OCI-LY3 (cell line): ENCODE measurements at regions not wholly inside any gene's neighbourhood (a gene's known extent, or its start where the extent isn't known, plus 50 kb on each side); places are given as distances from the start of the nearest gene placed in this dataset.

Experiments
- H2AFZ ChIP-seq: fragments of 200-600, 300-600 bp; shearing (Covaris generic); 2 replicates; pipeline ENCODE4 v1.6.0; 2014; ENCODE audit warnings: antibody characterized with exemption, low read depth, low read length
- H3K27ac ChIP-seq: fragments of 200-600, 300-600 bp; sonication (generic); 2 replicates; pipeline ENCODE4 v1.5.1; 2014; ENCODE audit warnings: mild to moderate bottlenecking, low read length, moderate library complexity, mixed read lengths
- H3K27me3 ChIP-seq: fragments of 200-600, 300-600 bp; sonication (generic); 2 replicates; pipeline ENCODE4 v1.6.1; 2014; ENCODE audit warnings: low read depth, low read length, mixed read lengths
- H3K36me3 ChIP-seq: fragments of 200-600, 300-600 bp; sonication (generic); replicated peaks from 2 replicates; pipeline ENCODE3; 2014; ENCODE audit warnings: low read depth, low read length, mixed read lengths
- H3K4me1 ChIP-seq: fragments of 300-600, 200-600 bp; sonication (generic); 2 replicates; pipeline ENCODE4 v1.6.1; 2014; ENCODE audit warnings: low read length, mixed read lengths
- H3K4me2 ChIP-seq: fragments of 200-600, 300-600 bp; sonication (generic); 2 replicates; pipeline ENCODE4 v1.6.1; 2014; ENCODE audit warnings: low read length, mixed read lengths
- H3K4me3 ChIP-seq: fragments of 300-600, 200-600 bp; sonication (generic); 2 replicates; pipeline ENCODE4 v1.5.1; 2014; ENCODE audit warnings: antibody characterized with exemption, mild to moderate bottlenecking, low read length, moderate library complexity
- H3K79me2 ChIP-seq: fragments of 300-600, 200-600 bp; shearing (Covaris generic); 2 replicates; pipeline ENCODE4 v1.6.1; 2014; ENCODE audit warnings: mild to moderate bottlenecking, low read length, mixed read lengths
- H3K9ac ChIP-seq: fragments of 300-600, 200-600 bp; shearing (Covaris generic); 2 replicates; pipeline ENCODE4 v1.6.0; 2014; ENCODE audit warnings: mild to moderate bottlenecking, low read length, moderate library complexity
- H3K9me3 ChIP-seq: fragments of 200-600, 300-600 bp; shearing (Covaris generic); 2 replicates; pipeline ENCODE4 v1.6.1; 2014; ENCODE audit warnings: low read length, mixed read lengths; ENCODE audit not compliant: insufficient read depth
- H4K20me1 ChIP-seq: fragments of 200-600, 300-600 bp; sonication (generic); 2 replicates; pipeline ENCODE4 v1.6.1; 2016; ENCODE audit warnings: low read length, mixed read lengths; ENCODE audit not compliant: insufficient read depth
- CTCF ChIP-seq: fragments of 200-600, 300-600 bp; sonication (generic); IDR thresholded peaks from 2 replicates; pipeline ENCODE4 v1.5.1; 2014; ENCODE audit warnings: antibody characterized with exemption, low read length, low read depth
- EZH2phosphoT487 ChIP-seq: fragments of 200-600 bp; shearing (Covaris generic); IDR thresholded peaks from 2 replicates; pipeline ENCODE4 v1.6.1; 2018; ENCODE audit warnings: antibody characterized with exemption, mixed run types, low read depth

- H3K79me2 ChIP-seq: no peaks in the 10 kb centered on the region
- H3K36me3 ChIP-seq: peaks cover 10% of the 10 kb centered on the region
- H4K20me1 ChIP-seq: no peaks in the 10 kb centered on the region
- peaks cover 77% of the 10 kb centered on the region for H3K4me1 ChIP-seq
- TF ChIP-seq CTCF (peak; percentile 35), EZH2phosphoT487 (no peak)
- peak overlapping the region; percentile 23 for H3K27ac ChIP-seq
- H3K27me3 ChIP-seq: no peaks in the 10 kb centered on the region
- H3K9me3 ChIP-seq: no peaks in the 10 kb centered on the region
- peak overlapping the region; percentile 2; the same call in 1 of the 2 replicates for H3K9ac ChIP-seq
- H3K4me2 ChIP-seq: peak overlapping the region; percentile 28
- no peak overlapping the region for H2AFZ ChIP-seq
- H3K4me3 ChIP-seq: no peak overlapping the region
Measured at GRCh38 chr11:59267196-59267595, 54.5 kb upstream of the MPEG1 start.

GRCh38 chr11:59266491-59266890 is 53.8 kb upstream of the MPEG1 start:
- Histone ChIP-seq H3K9ac (no peak overlapping the region), H4K20me1 (no peaks in the 10 kb centered on the region), H3K9me3 (no peaks in the 10 kb centered on the region), H3K36me3 (peaks cover 10% of the 10 kb centered on the region), H3K4me1 (peaks cover 71% of the 10 kb centered on the region), H3K79me2 (no peaks in the 10 kb centered on the region), H3K4me2 (no peak overlapping the region), H3K4me3 (no peak overlapping the region), H3K27me3 (no peaks in the 10 kb centered on the region), H3K27ac (no peak overlapping the region), H2AFZ (no peak overlapping the region)
- TF ChIP-seq CTCF (no peak), EZH2phosphoT487 (no peak)

- peaks cover 70% of the 10 kb centered on the region for H3K4me1 ChIP-seq
- no peak overlapping the region for H3K4me3 ChIP-seq
- no peak overlapping the region for H3K9ac ChIP-seq
- no peaks in the 10 kb centered on the region for H3K79me2 ChIP-seq
- peaks cover 10% of the 10 kb centered on the region for H3K36me3 ChIP-seq
- H3K27ac ChIP-seq: no peak overlapping the region
- no peaks in the 10 kb centered on the region for H4K20me1 ChIP-seq
- no peaks in the 10 kb centered on the region for H3K27me3 ChIP-seq
- no peak overlapping the region for H3K4me2 ChIP-seq
- H3K9me3 ChIP-seq: no peaks in the 10 kb centered on the region
- H2AFZ ChIP-seq: no peak overlapping the region
- TF ChIP-seq CTCF (no peak), EZH2phosphoT487 (no peak)
Measured at GRCh38 chr11:59265735-59266134, 53.0 kb upstream of the MPEG1 start.

GRCh38 chr11:59264736-59265135 is 52.0 kb upstream of the MPEG1 start:
- H3K4me1 ChIP-seq: peaks cover 72% of the 10 kb centered on the region
- H3K9me3 ChIP-seq: no peaks in the 10 kb centered on the region
- TF ChIP-seq CTCF (no peak), EZH2phosphoT487 (no peak)
- H3K27ac ChIP-seq: no peak overlapping the region
- H3K79me2 ChIP-seq: no peaks in the 10 kb centered on the region
- H3K27me3 ChIP-seq: no peaks in the 10 kb centered on the region
- H3K9ac ChIP-seq: no peak overlapping the region
- H3K4me3 ChIP-seq: no peak overlapping the region
- H3K4me2 ChIP-seq: no peak overlapping the region
- H4K20me1 ChIP-seq: no peaks in the 10 kb centered on the region
- peaks cover 10% of the 10 kb centered on the region for H3K36me3 ChIP-seq
- H2AFZ ChIP-seq: no peak overlapping the region
